HEK293 (cell line): ENCODE measurements at regions not wholly inside any gene's neighbourhood (a gene's known extent, or its start where the extent isn't known, plus 50 kb on each side); places are given as distances from the start of the nearest gene placed in this dataset.

ENCODE experiments used
- CTCF ChIA-PET: fragments of 350-600 bp; formaldehyde crosslinking; extraction: SDS; loops from one replicate; lab custom pipeline; 2021; ENCODE audit warnings: antibody characterized with exemption; lab: Yijun Ruan, JAX
- POLR2A ChIA-PET: fragments of 300-600 bp; formaldehyde crosslinking; extraction: SDS; loops from one replicate; lab custom pipeline; 2020; ENCODE audit warnings: antibody characterized with exemption, inconsistent platforms; lab: Yijun Ruan, JAX
- H3K27ac ChIP-seq: fragments of 200-500 bp; sonication (Bioruptor generic); 2 replicates; pipeline ENCODE4 v1.5.1; 2014; ENCODE audit warnings: low read depth, low read length, control low read depth, inconsistent platforms; ENCODE audit errors: extremely low read depth
- H3K36me3 ChIP-seq, 2 experiments: fragments of 200-500 bp in 1 of 2; sonication (Bioruptor generic) in 1 of 2; 1 replicate in 1 of 2; 2 replicates in 1 of 2; pipeline ENCODE4 v1.5.1; 2014 to 2017; ENCODE audit warnings: inconsistent platforms in 2 of 2, low read length in 2 of 2; ENCODE audit not compliant: control insufficient read depth in 2 of 2, insufficient read depth in 1 of 2
- H3K4me1 ChIP-seq: fragments of 200-500 bp; sonication (Bioruptor generic); 2 replicates; pipeline ENCODE4 v1.5.1; 2014; ENCODE audit warnings: mild to moderate bottlenecking, low read length, inconsistent platforms; ENCODE audit not compliant: control insufficient read depth, insufficient read depth
- H3K4me3 ChIP-seq: 2 replicates; pipeline ENCODE4 v1.5.1; 2011; ENCODE audit warnings: low read depth, mild to moderate bottlenecking, control low read depth, low read length, moderate library complexity
- H3K9me3 ChIP-seq: fragments of 200-500 bp; sonication (Bioruptor generic); 2 replicates; pipeline ENCODE4 v1.5.1; 2014; ENCODE audit warnings: low read depth, low read length, inconsistent platforms; ENCODE audit not compliant: control insufficient read depth, insufficient read depth
- FEZF1 ChIP-seq: fragments of 450-650 bp; formaldehyde crosslinking; IDR thresholded peaks from 2 replicates; pipeline ENCODE4 v1.5.1; 2016; ENCODE audit warnings: missing biosample characterization, missing genetic modification characterization
- MYNN ChIP-seq: fragments of 450-650 bp; formaldehyde crosslinking; IDR thresholded peaks from 2 replicates; pipeline ENCODE4 v1.5.1; 2016; ENCODE audit warnings: missing biosample characterization, missing genetic modification characterization, borderline replicate concordance
- SALL2 ChIP-seq: fragments of 450-650 bp; formaldehyde crosslinking; IDR thresholded peaks from 2 replicates; pipeline ENCODE4 v1.5.0; 2017; ENCODE audit warnings: missing biosample characterization, mild to moderate bottlenecking, missing genetic modification characterization, borderline replicate concordance
- SCRT1 ChIP-seq: fragments of 450-650 bp; formaldehyde crosslinking; IDR thresholded peaks from 2 replicates; pipeline ENCODE4 v1.5.1; 2016; ENCODE audit warnings: missing biosample characterization, missing genetic modification characterization, borderline replicate concordance
- TRIM28 ChIP-seq: IDR thresholded peaks from 2 replicates; pipeline ENCODE4 v1.6.1; 2011; ENCODE audit warnings: low read length, control low read depth, borderline replicate concordance
- ZBTB21 ChIP-seq: fragments of 450-650 bp; formaldehyde crosslinking; IDR thresholded peaks from 2 replicates; pipeline ENCODE4 v1.5.1; 2017; ENCODE audit warnings: missing biosample characterization, missing genetic modification characterization
- ZBTB7A ChIP-seq: fragments of 450-650 bp; formaldehyde crosslinking; IDR thresholded peaks from 2 replicates; pipeline ENCODE4 v1.5.1; 2016; ENCODE audit warnings: low read depth, missing biosample characterization, missing genetic modification characterization
- ZEB2 ChIP-seq: fragments of 450-650 bp; formaldehyde crosslinking; IDR thresholded peaks from 2 replicates; pipeline ENCODE4 v1.5.1; 2016; ENCODE audit warnings: missing biosample characterization, missing genetic modification characterization
- ZFP41 ChIP-seq: fragments of 450-650 bp; formaldehyde crosslinking; IDR thresholded peaks from 2 replicates; pipeline ENCODE4 v1.5.1; 2016; ENCODE audit warnings: missing biosample characterization, missing genetic modification characterization, borderline replicate concordance
- ZNF132 ChIP-seq: fragments of 450-650 bp; formaldehyde crosslinking; IDR thresholded peaks from 2 replicates; pipeline ENCODE4 v1.5.1; 2017; ENCODE audit warnings: missing biosample characterization, missing genetic modification characterization, borderline replicate concordance
- ZNF311 ChIP-seq: fragments of 450-650 bp; formaldehyde crosslinking; IDR thresholded peaks from 2 replicates; pipeline ENCODE4 v1.5.1; 2017; ENCODE audit warnings: missing biosample characterization, missing genetic modification characterization, borderline replicate concordance
- ZNF423 ChIP-seq: fragments of 450-650 bp; formaldehyde crosslinking; IDR thresholded peaks from 2 replicates; pipeline ENCODE4 v1.5.1; 2016; ENCODE audit warnings: missing biosample characterization, missing genetic modification characterization
- ZNF48 ChIP-seq: fragments of 450-650 bp; formaldehyde crosslinking; IDR thresholded peaks from 2 replicates; pipeline ENCODE4 v1.5.1; 2016; ENCODE audit warnings: missing biosample characterization, missing genetic modification characterization
- ZNF514 ChIP-seq: fragments of 450-650 bp; formaldehyde crosslinking; IDR thresholded peaks from 2 replicates; pipeline ENCODE4 v1.5.1; 2016; ENCODE audit warnings: missing biosample characterization, missing genetic modification characterization
- ZNF518A ChIP-seq: fragments of 450-650 bp; formaldehyde crosslinking; conservative IDR thresholded peaks from 2 replicates; pipeline ENCODE4 v1.5.1; 2016; ENCODE audit warnings: low read depth, missing biosample characterization, missing genetic modification characterization
- ZNF571 ChIP-seq: fragments of 450-650 bp; formaldehyde crosslinking; IDR thresholded peaks from 2 replicates; pipeline ENCODE4 v1.5.0; 2017; ENCODE audit warnings: missing biosample characterization, missing genetic modification characterization
- ZNF580 ChIP-seq: fragments of 450-650 bp; formaldehyde crosslinking; IDR thresholded peaks from 2 replicates; pipeline ENCODE4 v1.5.1; 2016; ENCODE audit warnings: missing biosample characterization, missing genetic modification characterization
- ZNF677 ChIP-seq: fragments of 450-650 bp; IDR thresholded peaks from 2 replicates; pipeline ENCODE4 v1.5.0; 2018; ENCODE audit warnings: missing biosample characterization, mild to moderate bottlenecking, missing genetic modification characterization, moderate library complexity
- ZNF701 ChIP-seq: fragments of 450-650 bp; formaldehyde crosslinking; IDR thresholded peaks from 2 replicates; pipeline ENCODE4 v1.5.1; 2016; ENCODE audit warnings: missing biosample characterization, missing genetic modification characterization
- ZNF768 ChIP-seq: fragments of 450-650 bp; formaldehyde crosslinking; IDR thresholded peaks from 2 replicates; pipeline ENCODE4 v1.5.1; 2018; ENCODE audit warnings: missing biosample characterization, mild to moderate bottlenecking, missing genetic modification characterization
- ZNF776 ChIP-seq: fragments of 450-650 bp; formaldehyde crosslinking; IDR thresholded peaks from 2 replicates; pipeline ENCODE4 v1.5.0; 2017; ENCODE audit warnings: missing biosample characterization, missing genetic modification characterization, borderline replicate concordance
- ZNF785 ChIP-seq: fragments of 450-650 bp; formaldehyde crosslinking; IDR thresholded peaks from 2 replicates; pipeline ENCODE4 v1.5.1; 2016; ENCODE audit warnings: missing biosample characterization, missing genetic modification characterization
- TF ChIP-seq, protein P1 (sequence below): fragments of 450-650 bp; formaldehyde crosslinking; IDR thresholded peaks from 2 replicates; pipeline ENCODE4 v1.5.1; 2016; ENCODE audit warnings: missing biosample characterization, missing genetic modification characterization
- TF ChIP-seq, protein P2 (sequence below): fragments of 450-650 bp; formaldehyde crosslinking; IDR thresholded peaks from 2 replicates; pipeline ENCODE4 v1.5.1; 2016; ENCODE audit warnings: missing biosample characterization, missing genetic modification characterization
- TF ChIP-seq, protein P3 (sequence below): fragments of 450-650 bp; formaldehyde crosslinking; IDR thresholded peaks from 2 replicates; pipeline ENCODE4 v1.5.1; 2017; ENCODE audit warnings: missing biosample characterization, missing genetic modification characterization
- TF ChIP-seq, protein P4 (sequence below): fragments of 450-650 bp; formaldehyde crosslinking; IDR thresholded peaks from 2 replicates; pipeline ENCODE4 v1.5.1; 2016; ENCODE audit warnings: missing biosample characterization, missing genetic modification characterization, low read depth

DNA sequence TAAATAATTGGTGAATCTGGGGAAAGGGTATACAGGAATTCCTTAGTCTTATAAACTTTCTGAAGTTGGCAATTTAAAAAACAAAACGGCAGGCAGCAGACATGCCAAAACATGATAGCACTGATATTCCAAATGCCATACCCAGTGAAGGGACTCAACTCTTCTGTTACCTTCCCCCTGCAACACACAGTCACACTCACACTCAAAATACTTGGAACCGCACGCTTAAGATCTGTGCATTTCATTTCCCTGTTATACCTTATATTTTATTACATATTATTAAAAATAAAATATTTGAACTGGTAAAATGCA is 123.4 kb downstream of the ZFP36L2 start:
- ChIA-PET POLR2A (no interaction called here), CTCF (interaction anchor here (0.7 to 1.1 kb wide), 2 partner anchors 126 to 174 kb away, joined by 3 to 4 read pairs; no protein-coding TSS in a partner anchor)
- no peak overlapping the region for H3K27ac ChIP-seq

GRCh38 chr2:43102366-43103092 is 123.9 kb downstream of the ZFP36L2 start:
- Histone ChIP-seq H3K27ac (no peak overlapping the region), H3K9me3 (no peaks in the 10 kb centered on the region), H3K4me1 (no peaks in the 10 kb centered on the region), H3K4me3 (no peak overlapping the region), H3K36me3 (no peaks in the 10 kb centered on the region)
- ChIA-PET POLR2A (no interaction called here), CTCF (interaction anchor here (0.5 to 1.1 kb wide), 4 partner anchors 79 to 386 kb away, joined by 3 read pairs; no protein-coding TSS in a partner anchor)
- TF ChIP-seq SALL2 (tag by site-specific recombination): no peak
- TF ChIP-seq ZNF311 (tag by site-specific recombination): no peak
- TF ChIP-seq ZFP41: no peak
- TF ChIP-seq ZNF518A (tag by site-specific recombination): no peak
- TF ChIP-seq ZNF514 (tag by site-specific recombination): no peak
- no peak for TF ChIP-seq ZNF701 (tag by site-specific recombination)
- TF ChIP-seq ZNF423: no peak
- no peak for TF ChIP-seq FEZF1 (tag by site-specific recombination)
- TF ChIP-seq, protein P1, sequence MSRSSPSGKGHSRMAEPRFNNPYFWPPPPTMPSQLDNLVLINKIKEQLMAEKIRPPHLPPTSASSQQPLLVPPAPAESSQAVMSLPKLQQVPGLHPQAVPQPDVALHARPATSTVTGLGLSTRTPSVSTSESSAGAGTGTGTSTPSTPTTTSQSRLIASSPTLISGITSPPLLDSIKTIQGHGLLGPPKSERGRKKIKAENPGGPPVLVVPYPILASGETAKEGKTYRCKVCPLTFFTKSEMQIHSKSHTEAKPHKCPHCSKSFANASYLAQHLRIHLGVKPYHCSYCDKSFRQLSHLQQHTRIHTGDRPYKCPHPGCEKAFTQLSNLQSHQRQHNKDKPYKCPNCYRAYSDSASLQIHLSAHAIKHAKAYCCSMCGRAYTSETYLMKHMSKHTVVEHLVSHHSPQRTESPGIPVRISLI (tag by site-specific recombination): no peak
- no peak for TF ChIP-seq TRIM28
- TF ChIP-seq, protein P2, sequence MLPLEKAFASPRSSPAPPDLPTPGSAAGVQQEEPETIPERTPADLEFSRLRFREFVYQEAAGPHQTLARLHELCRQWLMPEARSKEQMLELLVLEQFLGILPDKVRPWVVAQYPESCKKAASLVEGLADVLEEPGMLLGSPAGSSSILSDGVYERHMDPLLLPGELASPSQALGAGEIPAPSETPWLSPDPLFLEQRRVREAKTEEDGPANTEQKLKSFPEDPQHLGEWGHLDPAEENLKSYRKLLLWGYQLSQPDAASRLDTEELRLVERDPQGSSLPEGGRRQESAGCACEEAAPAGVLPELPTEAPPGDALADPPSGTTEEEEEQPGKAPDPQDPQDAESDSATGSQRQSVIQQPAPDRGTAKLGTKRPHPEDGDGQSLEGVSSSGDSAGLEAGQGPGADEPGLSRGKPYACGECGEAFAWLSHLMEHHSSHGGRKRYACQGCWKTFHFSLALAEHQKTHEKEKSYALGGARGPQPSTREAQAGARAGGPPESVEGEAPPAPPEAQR (tag by site-specific recombination): no peak
- no peak for TF ChIP-seq ZNF768 (tag by site-specific recombination)
- no peak for TF ChIP-seq ZBTB21 (tag by site-specific recombination)

More for the DNA sequence above, 123.4 kb downstream of the ZFP36L2 start:
- no peaks in the 10 kb centered on the region for H3K36me3 ChIP-seq
- H3K4me3 ChIP-seq: no peak overlapping the region
- H3K9me3 ChIP-seq: no peaks in the 10 kb centered on the region
- H3K4me1 ChIP-seq: no peaks in the 10 kb centered on the region
- TF ChIP-seq ZNF571 (tag by site-specific recombination) (no peak), ZNF132 (tag by site-specific recombination) (no peak), ZEB2 (no peak), SCRT1 (tag by site-specific recombination) (no peak), ZNF48 (tag by site-specific recombination) (no peak), ZNF677 (tag by site-specific recombination) (no peak), ZNF785 (no peak), ZBTB7A (no peak), ZNF580 (no peak), ZNF776 (tag by site-specific recombination) (no peak), ZBTB21 (tag by site-specific recombination) (no peak), MYNN (tag by site-specific recombination) (no peak)
- TF ChIP-seq, protein P3, sequence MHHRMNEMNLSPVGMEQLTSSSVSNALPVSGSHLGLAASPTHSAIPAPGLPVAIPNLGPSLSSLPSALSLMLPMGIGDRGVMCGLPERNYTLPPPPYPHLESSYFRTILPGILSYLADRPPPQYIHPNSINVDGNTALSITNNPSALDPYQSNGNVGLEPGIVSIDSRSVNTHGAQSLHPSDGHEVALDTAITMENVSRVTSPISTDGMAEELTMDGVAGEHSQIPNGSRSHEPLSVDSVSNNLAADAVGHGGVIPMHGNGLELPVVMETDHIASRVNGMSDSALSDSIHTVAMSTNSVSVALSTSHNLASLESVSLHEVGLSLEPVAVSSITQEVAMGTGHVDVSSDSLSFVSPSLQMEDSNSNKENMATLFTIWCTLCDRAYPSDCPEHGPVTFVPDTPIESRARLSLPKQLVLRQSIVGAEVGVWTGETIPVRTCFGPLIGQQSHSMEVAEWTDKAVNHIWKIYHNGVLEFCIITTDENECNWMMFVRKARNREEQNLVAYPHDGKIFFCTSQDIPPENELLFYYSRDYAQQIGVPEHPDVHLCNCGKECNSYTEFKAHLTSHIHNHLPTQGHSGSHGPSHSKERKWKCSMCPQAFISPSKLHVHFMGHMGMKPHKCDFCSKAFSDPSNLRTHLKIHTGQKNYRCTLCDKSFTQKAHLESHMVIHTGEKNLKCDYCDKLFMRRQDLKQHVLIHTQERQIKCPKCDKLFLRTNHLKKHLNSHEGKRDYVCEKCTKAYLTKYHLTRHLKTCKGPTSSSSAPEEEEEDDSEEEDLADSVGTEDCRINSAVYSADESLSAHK (tag by site-specific recombination): no peak
- TF ChIP-seq, protein P4, sequence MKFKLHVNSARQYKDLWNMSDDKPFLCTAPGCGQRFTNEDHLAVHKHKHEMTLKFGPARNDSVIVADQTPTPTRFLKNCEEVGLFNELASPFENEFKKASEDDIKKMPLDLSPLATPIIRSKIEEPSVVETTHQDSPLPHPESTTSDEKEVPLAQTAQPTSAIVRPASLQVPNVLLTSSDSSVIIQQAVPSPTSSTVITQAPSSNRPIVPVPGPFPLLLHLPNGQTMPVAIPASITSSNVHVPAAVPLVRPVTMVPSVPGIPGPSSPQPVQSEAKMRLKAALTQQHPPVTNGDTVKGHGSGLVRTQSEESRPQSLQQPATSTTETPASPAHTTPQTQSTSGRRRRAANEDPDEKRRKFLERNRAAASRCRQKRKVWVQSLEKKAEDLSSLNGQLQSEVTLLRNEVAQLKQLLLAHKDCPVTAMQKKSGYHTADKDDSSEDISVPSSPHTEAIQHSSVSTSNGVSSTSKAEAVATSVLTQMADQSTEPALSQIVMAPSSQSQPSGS (tag by site-specific recombination): no peak
